Neuronal stem cell (in vitro differentiated cells): ENCODE measurements at regions not wholly inside any gene's neighbourhood (a gene's known extent, or its start where the extent isn't known, plus 50 kb on each side); places are given as distances from the start of the nearest gene placed in this dataset.
"Not testable (repeated sequence)": the region's sequence is repeated elsewhere in the genome, so short reads cannot be mapped to it uniquely, and the experiment has no call there.

ENCODE experiments used
- DNase-seq: peaks from one replicate; pipeline ENCODE4 v3.0.0-alpha.2; 2013; ENCODE audit warnings: low spot score
- H2AFZ ChIP-seq: one replicate; pipeline ENCODE4 v1.6.1; 2013; ENCODE audit warnings: mild to moderate bottlenecking, low read length, inconsistent platforms
- H2AK5ac ChIP-seq: 2 replicates; pipeline ENCODE4 v1.6.1; 2013; ENCODE audit warnings: low read depth, mild to moderate bottlenecking, inconsistent platforms, low read length, moderate library complexity, mixed read lengths
- H2BK120ac ChIP-seq: 2 replicates; pipeline ENCODE4 v1.6.1; 2013; ENCODE audit warnings: low read depth, mild to moderate bottlenecking, inconsistent platforms, low read length, moderate library complexity, mixed read lengths
- H2BK12ac ChIP-seq: one replicate; pipeline ENCODE4 v1.6.1; 2013; ENCODE audit warnings: low read length, inconsistent platforms
- H2BK15ac ChIP-seq: 2 replicates; pipeline ENCODE4 v1.6.1; 2013; ENCODE audit warnings: mild to moderate bottlenecking, low read length, inconsistent platforms, mixed read lengths
- H2BK5ac ChIP-seq: one replicate; pipeline ENCODE4 v1.6.1; 2013; ENCODE audit warnings: inconsistent platforms, mild to moderate bottlenecking, low read length, moderate library complexity
- H3K14ac ChIP-seq: one replicate; pipeline ENCODE4 v1.6.1; 2013; ENCODE audit warnings: low read length, inconsistent platforms
- H3K18ac ChIP-seq: 2 replicates; pipeline ENCODE4 v1.6.1; 2013; ENCODE audit warnings: low read length, inconsistent platforms
- H3K23ac ChIP-seq: 2 replicates; pipeline ENCODE4 v1.6.1; 2013; ENCODE audit warnings: low read depth, mild to moderate bottlenecking, mixed read lengths, low read length, inconsistent platforms; ENCODE audit not compliant: poor library complexity
- H3K27ac ChIP-seq: replicated peaks from 3 replicates; pipeline ENCODE4 v1.5.1; 2013; ENCODE audit warnings: low read length, inconsistent platforms
- H3K27me3 ChIP-seq, 3 experiments: 2 replicates each; pipeline ENCODE4 v1.6.1; 2013; ENCODE audit warnings: low read length in 3 of 3, mild to moderate bottlenecking in 2 of 3, inconsistent platforms in 1 of 3, low read depth in 1 of 3, mixed read lengths in 1 of 3, moderate library complexity in 1 of 3; ENCODE audit not compliant: control insufficient read depth in 3 of 3, insufficient read depth in 3 of 3
- H3K36me3 ChIP-seq, 2 donors: replicated peaks in 1 of 2; 2 replicates each; pipeline ENCODE4 v1.6.1; 2013; ENCODE audit warnings: low read length in 2 of 2; ENCODE audit not compliant: control insufficient read depth in 2 of 2, insufficient read depth in 2 of 2
- H3K4ac ChIP-seq: 2 replicates; pipeline ENCODE4 v1.6.1; 2013; ENCODE audit warnings: inconsistent platforms, mild to moderate bottlenecking, low read length, moderate library complexity
- H3K4me1 ChIP-seq, 2 donors: 1 replicate in 1 of 2; 2 replicates in 1 of 2; pipeline ENCODE4 v1.6.1; 2013; ENCODE audit warnings: low read length in 2 of 2, low read depth in 1 of 2; ENCODE audit not compliant: control insufficient read depth in 2 of 2, insufficient read depth in 1 of 2
- H3K4me2 ChIP-seq: one replicate; pipeline ENCODE4 v1.6.1; 2013; ENCODE audit warnings: mild to moderate bottlenecking, low read length, inconsistent platforms; ENCODE audit not compliant: insufficient read depth, poor library complexity, severe bottlenecking
- H3K4me3 ChIP-seq, 2 donors: 2 replicates each; pipeline ENCODE4 v1.5.1; 2013; ENCODE audit warnings: low read length in 2 of 2, mild to moderate bottlenecking in 2 of 2, inconsistent platforms in 1 of 2, moderate library complexity in 1 of 2
- H3K79me1 ChIP-seq: one replicate; pipeline ENCODE4 v1.6.1; 2013; ENCODE audit warnings: low read depth, mild to moderate bottlenecking, inconsistent platforms, low read length, moderate library complexity
- H3K9ac ChIP-seq: one replicate; pipeline ENCODE4 v1.6.1; 2013; ENCODE audit warnings: mild to moderate bottlenecking, low read depth, low read length, inconsistent platforms; ENCODE audit not compliant: poor library complexity
- H3K9me3 ChIP-seq, 2 donors: replicated peaks in 1 of 2; 2 replicates each; pipeline versions ENCODE3 to v1.6.1; 2013; ENCODE audit warnings: low read length in 2 of 2, mild to moderate bottlenecking in 2 of 2, inconsistent platforms in 1 of 2, low read depth in 1 of 2, mixed read lengths in 1 of 2, moderate library complexity in 1 of 2; ENCODE audit not compliant: control insufficient read depth in 2 of 2, insufficient read depth in 1 of 2
- H4K8ac ChIP-seq: one replicate; pipeline ENCODE4 v1.6.1; 2013; ENCODE audit warnings: low read depth, mild to moderate bottlenecking, inconsistent platforms, low read length, moderate library complexity
- H4K91ac ChIP-seq: one replicate; pipeline ENCODE4 v1.6.1; 2013; ENCODE audit warnings: low read length, low read depth, mild to moderate bottlenecking, inconsistent platforms; ENCODE audit not compliant: poor library complexity
- WGBS, 2 donors: extraction: QIAGEN DNeasy Blood & Tissue Kit; methylation state at CpG; one replicate each; pipeline ENCODE4 v1.1.7; 2013; ENCODE audit warnings: missing lambda C conversion rate in 2 of 2, mixed read lengths in 1 of 2; ENCODE audit not compliant: insufficient read length in 2 of 2, insufficient replicate concordance in 1 of 2; ENCODE audit errors: extremely low coverage in 2 of 2; 5-methylcytosine and 5-hydroxymethylcytosine counted together

DNA sequence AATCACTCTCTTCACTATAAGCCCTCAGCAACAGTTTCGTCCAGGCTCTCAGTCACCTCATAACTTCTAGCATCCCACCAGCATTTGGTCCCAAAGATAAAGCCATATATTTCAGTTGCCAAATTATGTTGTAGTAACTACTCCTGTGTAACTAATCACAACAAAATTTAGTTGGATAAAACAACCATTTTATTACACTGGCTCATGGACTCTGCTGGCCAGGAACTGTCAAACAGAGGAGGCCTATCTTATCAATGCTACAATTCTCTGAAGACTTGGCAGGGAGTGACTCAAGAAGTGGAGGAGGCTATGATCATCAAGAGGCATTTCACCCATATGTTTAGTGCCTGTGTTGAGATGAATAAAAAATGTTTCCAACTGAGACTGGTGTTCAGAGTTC, 1082.3 kb upstream of the GJE1 start:
- H4K8ac ChIP-seq = no peak overlapping the region
- H3K23ac ChIP-seq = no peak overlapping the region
- H3K27ac ChIP-seq = no peak overlapping the region
- no peak overlapping the region for H2BK12ac ChIP-seq
- H3K79me1 ChIP-seq = no peaks in the 10 kb centered on the region
- no peaks in the 10 kb centered on the region for H3K36me3 ChIP-seq
- H3K9me3 ChIP-seq = no peaks in the 10 kb centered on the region
- no peak overlapping the region for H3K4ac ChIP-seq
- no peak overlapping the region for H2AK5ac ChIP-seq
- H3K18ac ChIP-seq = no peak overlapping the region
- no peaks in the 10 kb centered on the region for H3K4me1 ChIP-seq
- no peak overlapping the region for H3K9ac ChIP-seq
- H3K14ac ChIP-seq = no peak overlapping the region
- H3K4me2 ChIP-seq = no peak overlapping the region
- no peak for DNase-seq
- H2BK15ac ChIP-seq = no peak overlapping the region
- H3K4me3 ChIP-seq = no peak overlapping the region
- H2AFZ ChIP-seq = no peak overlapping the region
- no CpG with 5 or more reads among the region's 1 CpG for WGBS, 2 donors
- no peak overlapping the region for H2BK120ac ChIP-seq
- H2BK5ac ChIP-seq = no peak overlapping the region
- no peaks in the 10 kb centered on the region for H3K27me3 ChIP-seq
- no peak overlapping the region for H4K91ac ChIP-seq

DNA sequence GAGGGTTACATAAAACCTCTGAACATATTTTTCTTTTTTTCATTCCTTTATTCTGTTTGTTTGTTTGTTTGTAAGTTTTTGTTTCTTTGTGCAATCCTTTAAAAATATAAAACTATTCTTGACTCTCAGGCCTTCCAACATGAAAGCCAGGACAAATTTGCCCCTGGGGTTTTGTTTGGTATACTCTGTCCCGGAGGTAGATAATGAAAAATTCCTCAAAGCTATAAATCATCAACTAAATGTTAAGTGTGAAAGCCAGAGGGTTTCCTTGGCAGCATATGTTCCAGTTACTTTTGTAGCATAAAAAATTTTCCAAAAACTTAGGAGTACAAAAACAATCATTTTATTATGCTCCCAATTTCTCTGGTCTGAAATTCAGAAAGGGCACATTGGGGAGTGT, 1084.3 kb upstream of the GJE1 start:
- H3K79me1 ChIP-seq = no peaks in the 10 kb centered on the region
- no peaks in the 10 kb centered on the region for H3K9me3 ChIP-seq
- no peak overlapping the region for H3K4ac ChIP-seq
- H3K4me3 ChIP-seq = no peak overlapping the region
- no peaks in the 10 kb centered on the region for H3K27me3 ChIP-seq
- no peak overlapping the region for H2BK5ac ChIP-seq
- H3K18ac ChIP-seq = no peak overlapping the region
- H3K36me3 ChIP-seq = no peaks in the 10 kb centered on the region
- no peaks in the 10 kb centered on the region for H3K4me1 ChIP-seq
- no peak overlapping the region for H3K4me2 ChIP-seq
- H2BK15ac ChIP-seq = no peak overlapping the region
- no peak overlapping the region for H3K14ac ChIP-seq
- no peak overlapping the region for H3K27ac ChIP-seq
- no peak overlapping the region for H3K23ac ChIP-seq
- DNase-seq = no peak
- H2AFZ ChIP-seq = no peak overlapping the region
- no peak overlapping the region for H2BK12ac ChIP-seq
- H4K91ac ChIP-seq = no peak overlapping the region
- WGBS, 2 donors = no CpG with 5 or more reads among the region's 1 CpG
- H2BK120ac ChIP-seq = no peak overlapping the region
- H2AK5ac ChIP-seq = no peak overlapping the region
- H4K8ac ChIP-seq = no peak overlapping the region
- no peak overlapping the region for H3K9ac ChIP-seq

DNA sequence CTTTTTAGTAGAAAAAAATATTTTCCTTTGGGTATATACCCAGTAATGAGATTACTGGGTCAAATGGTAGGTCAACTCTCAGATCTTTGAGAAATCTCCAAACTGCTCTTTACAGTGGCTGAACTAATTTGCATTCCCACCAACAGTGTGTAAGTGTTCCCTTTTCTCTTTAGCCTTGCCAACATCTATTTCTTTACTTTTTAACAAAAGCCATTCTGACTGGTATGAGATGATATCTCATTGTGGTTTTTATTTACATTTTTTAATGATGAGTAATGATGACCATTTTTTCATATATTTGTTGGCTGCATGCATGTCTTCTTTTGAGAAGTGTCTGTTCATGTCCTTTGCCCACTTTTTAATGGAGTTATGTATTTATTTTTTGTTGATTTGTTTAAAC, 1086.2 kb upstream of the GJE1 start:
- H2AK5ac ChIP-seq, H3K9ac ChIP-seq, H3K14ac ChIP-seq, H3K36me3 ChIP-seq, H3K4ac ChIP-seq, H3K18ac ChIP-seq, H2BK120ac ChIP-seq, H3K4me3 ChIP-seq, H2AFZ ChIP-seq, H3K4me2 ChIP-seq, DNase-seq, H3K23ac ChIP-seq, H3K27me3 ChIP-seq, H2BK5ac ChIP-seq, H3K9me3 ChIP-seq, H2BK15ac ChIP-seq, H2BK12ac ChIP-seq, H3K27ac ChIP-seq, H4K91ac ChIP-seq, H3K4me1 ChIP-seq, H4K8ac ChIP-seq, H3K79me1 ChIP-seq: not testable (repeated sequence)

DNA sequence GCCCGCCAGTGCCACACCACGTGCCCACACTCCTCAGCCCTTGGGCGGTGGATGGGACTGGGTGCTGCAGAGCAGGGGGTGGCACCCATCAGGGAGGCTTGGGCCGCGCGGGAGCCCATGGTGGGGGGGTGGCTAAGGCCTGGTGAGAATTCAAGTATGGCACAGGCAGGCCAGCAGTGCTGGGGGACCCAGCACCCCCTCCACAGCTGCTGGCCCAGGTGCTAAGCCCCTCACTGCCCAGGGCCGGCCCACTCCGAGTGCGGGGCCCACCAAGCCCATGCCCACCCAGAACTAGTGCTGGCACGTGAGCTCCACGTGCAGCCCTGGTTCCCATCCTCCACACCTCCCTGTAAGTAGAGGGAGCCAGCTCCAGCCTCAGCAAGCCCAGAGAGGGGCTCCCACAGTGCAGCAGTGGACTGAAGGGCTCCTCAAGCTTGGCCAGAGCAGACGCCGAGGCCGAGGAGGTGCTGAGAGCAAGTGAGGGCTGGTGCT, 1091.1 kb upstream of the GJE1 start:
- Histone ChIP-seq H3K4me3 (no peak overlapping the region), H3K4me2 (no peak overlapping the region), H3K23ac (no peak overlapping the region), H2BK15ac (no peak overlapping the region), H3K9ac (no peak overlapping the region), H4K91ac (no peak overlapping the region), H2AFZ (no peak overlapping the region), H3K27ac (no peak overlapping the region), H3K4ac (no peak overlapping the region), H2BK12ac (no peak overlapping the region), H3K27me3 (no peaks in the 10 kb centered on the region), H4K8ac (no peak overlapping the region), H2BK5ac (no peak overlapping the region), H3K79me1 (no peaks in the 10 kb centered on the region), H3K9me3 (peaks cover 3 to 8% of the 10 kb centered on the region in 2 donors), H2BK120ac (no peak overlapping the region), H3K14ac (peak overlapping the region; percentile 21), H3K18ac (no peak overlapping the region), H2AK5ac (no peak overlapping the region), H3K4me1 (no peaks in the 10 kb centered on the region), H3K36me3 (no peaks in the 10 kb centered on the region)
- no CpG with 5 or more reads among the region's 14 CpGs for whole genome bisulfite sequencing, 2 donors
- DNase-seq = no peak
